Epidermal melanocyte (primary cell): ENCODE measurements at regions not wholly inside any gene's neighbourhood (a gene's known extent, or its start where the extent isn't known, plus 50 kb on each side); places are given as distances from the start of the nearest gene placed in this dataset.

Experiments used
- DNase-seq: peaks from one replicate; pipeline ENCODE4 v3.0.0; 2011; ENCODE audit warnings: low spot score; ENCODE audit not compliant: insufficient read length

GRCh38 chr14:101132588-101132987 lies 229.1 kb upstream of the RTL1 start:
- no peak for DNase-seq

DNA sequence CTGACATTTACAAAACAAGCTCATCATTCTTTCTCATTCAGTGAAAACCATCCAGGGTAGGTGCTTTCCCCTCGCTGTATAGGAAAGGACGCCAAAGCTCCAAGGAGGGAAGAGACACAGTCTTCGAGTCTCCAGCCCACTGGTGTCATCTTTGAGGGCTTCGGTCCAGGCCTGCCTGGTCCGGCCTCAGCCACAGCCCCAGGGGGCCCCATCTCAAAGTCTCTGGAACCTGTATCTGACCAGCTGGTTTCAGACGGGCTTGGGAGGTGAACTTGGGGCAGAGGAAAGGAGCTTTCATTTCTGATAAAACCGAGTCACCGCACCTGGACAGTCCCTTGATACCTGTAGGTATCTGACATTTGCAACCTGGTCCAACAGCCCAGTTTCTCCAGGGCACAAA lies 229.5 kb upstream of the RTL1 start:
- no peak for DNase-seq

DNA sequence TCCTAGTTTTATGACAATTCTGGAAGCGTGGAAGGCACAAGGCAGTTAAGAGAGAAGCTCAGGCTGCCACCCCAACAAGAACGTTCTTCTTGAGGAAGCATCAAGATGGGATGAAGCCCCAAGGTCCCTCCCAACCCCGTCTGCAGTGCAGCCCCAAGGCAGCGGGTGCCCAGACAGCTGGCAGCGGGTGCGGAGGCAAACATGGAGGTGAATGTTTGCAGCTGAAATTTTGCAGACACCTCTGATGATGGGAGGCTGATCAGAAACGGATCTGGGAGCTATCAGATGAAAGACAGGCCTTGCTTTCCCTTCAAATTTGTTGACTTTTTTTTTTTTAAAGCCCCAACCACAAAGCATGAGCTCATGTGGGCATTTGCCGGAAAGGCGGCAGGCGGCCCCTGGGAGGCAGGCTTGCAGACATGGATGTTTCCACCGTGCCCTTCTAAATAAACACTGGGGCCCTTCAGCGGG lies 230.7 kb upstream of the RTL1 start:
- DNase-seq, result no peak

DNA sequence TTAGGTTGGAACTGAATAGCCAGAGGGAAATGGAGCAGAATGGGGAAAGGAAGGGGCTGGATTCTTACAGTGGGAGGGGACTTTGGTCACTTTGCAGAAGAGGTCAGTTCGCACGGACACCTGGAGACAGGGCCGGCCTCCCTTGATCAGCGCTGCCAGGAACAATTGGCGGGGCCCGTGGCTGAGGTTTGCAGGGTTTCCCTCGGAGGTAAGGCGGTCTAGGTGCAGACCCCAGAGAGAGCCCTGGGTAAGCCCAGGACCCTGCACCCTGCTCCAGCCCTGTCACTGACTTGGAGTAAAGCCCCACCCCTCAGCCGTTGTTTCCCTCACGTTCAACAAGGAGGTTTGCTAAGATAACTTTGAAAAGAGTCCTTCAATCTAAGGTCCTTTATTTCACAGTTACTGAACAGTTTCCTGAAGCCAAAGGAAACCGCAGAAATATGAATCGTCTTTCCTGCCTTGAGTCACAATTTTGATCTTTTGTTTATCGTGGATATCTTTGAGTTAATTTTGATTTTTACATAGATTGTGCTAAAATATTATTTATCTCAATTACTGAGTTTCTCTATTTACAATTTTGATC lies 231.4 kb upstream of the RTL1 start:
- no peak for DNase-seq

GRCh38 chr14:101135796-101136742 lies 232.5 kb upstream of the RTL1 start:
- DNase-seq, result no peak

GRCh38 chr14:101137234-101137633 lies 233.7 kb upstream of the RTL1 start:
- no peak for DNase-seq

DNA sequence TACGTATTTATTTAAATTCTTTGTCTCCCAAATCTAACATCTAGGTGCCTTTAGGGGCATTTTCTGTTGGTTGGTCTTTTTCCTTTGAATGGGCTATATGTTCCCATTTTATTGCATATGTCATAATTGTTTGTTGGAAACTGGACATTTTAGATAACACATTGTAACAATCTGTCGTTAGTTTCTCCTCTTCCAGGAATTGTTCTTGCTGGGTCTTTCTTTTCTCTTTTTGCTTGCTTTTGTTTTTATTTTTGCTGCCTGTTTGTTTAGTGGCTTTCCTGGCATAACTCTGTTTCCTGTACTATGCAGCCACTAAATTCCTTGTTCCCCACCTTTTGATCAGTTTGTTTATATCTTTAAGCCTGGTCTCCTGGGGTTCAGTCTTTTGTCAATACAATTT lies 244.3 kb upstream of the RTL1 start:
- no peak for DNase-seq

- DNase-seq, result no peak
Observed at GRCh38 chr14:101150039-101150610, 246.6 kb upstream of the RTL1 start.

DNA sequence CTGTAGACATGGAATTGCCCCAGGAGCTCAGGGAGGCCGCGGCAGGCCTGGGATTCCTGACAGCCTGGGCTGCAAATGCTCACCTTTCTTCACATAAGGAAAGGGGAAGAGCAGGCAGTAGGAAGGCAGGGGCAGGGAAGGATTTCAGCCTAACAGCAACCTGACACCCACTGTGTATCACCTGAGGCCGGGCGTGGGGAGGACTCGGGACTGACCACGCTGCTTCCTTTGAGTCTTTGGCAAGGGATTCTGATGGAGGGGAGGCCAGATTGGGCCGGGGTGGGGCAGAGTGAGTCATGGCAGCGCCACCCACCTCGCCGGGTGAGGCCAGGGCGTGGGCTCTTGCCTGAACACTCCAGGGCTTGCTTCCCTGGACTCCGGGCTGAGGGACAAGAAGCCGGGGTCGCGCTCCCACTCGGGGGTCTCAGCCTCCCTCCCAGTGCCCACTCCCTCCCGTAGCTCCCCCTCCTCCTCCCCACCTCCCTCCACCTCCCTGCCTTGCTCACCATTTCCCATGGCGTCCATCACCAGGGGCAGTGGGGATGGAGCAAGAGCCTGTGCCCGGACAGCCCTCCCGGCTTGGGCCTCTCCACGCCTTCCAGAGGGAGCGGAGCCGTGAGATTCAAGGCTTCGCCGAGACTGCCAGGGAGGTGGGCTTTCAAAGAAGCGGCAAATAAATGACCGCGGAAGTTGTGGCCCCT lies 247.9 kb upstream of the RTL1 start:
- DNase-seq, result no peak

DNA sequence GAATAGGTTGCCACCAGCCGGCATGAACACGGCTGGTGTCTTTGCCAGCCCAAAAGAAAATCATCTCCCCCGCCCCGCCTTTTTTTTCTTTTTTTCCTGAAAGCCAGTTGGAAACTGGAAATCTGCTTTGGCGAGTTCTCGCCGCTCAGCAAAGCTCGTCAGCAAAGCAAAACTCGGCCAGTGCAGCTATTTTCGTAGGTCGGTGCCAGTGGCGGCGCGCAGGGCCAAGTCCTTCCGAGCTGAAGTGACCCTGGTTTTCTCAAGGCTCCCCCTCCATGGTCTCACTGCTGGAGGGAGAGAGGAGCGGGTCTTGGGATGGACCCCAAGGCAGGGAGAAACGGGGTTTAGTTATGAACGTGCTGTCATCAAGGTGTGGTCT lies 248.4 kb upstream of the RTL1 start:
- DNase-seq, result no peak

GRCh38 chr14:101152855-101153254 lies 249.3 kb upstream of the RTL1 start:
- no peak for DNase-seq

GRCh38 chr14:101153691-101154090 lies 250.2 kb upstream of the RTL1 start:
- DNase-seq, result no peak

GRCh38 chr14:101155575-101155974 lies 252.1 kb upstream of the RTL1 start:
- no peak for DNase-seq

- DNase-seq, result no peak
Observed at GRCh38 chr14:101167428-101167827, 263.9 kb upstream of the RTL1 start.

DNA sequence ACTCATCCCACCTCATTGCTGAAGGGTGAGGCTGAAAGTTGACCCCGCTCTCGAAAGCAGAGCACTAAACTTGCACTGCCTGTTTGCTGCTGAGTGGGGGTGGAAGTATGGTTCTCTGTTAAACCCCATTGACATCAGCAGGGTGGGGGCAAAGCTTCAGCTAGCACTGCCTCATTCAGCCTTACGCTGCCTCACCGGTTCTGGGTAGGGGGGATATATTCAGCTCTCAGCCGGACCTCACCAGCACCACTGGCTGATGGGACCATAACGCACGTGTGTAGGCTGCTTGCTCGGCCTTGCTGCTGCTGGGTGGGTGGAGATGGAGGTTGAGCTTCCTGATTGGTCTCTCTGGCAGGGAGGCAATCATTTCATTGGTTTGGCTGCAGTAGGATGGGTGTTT lies 265.7 kb upstream of the RTL1 start:
- DNase-seq, result no peak

- no peak for DNase-seq
Observed at GRCh38 chr14:101171650-101172049, 268.1 kb upstream of the RTL1 start.

GRCh38 chr14:101173698-101174521 lies 270.4 kb upstream of the RTL1 start:
- no peak for DNase-seq

DNA sequence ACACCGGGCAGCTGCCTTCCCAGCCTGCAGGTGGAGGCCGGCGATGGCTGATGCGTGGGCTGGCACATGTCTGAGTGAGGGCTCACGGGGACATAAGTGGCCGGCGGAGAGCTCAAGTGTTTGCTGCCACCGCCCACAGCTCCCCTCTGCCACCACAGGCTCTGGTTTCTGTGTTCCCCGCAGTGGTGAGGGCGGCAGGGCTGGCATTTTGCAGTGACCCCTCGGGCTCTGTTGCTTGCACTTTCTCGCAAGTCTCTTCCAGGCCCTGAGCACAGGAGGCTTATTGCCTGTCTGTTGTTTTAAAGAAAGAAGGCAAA lies 271.0 kb upstream of the RTL1 start:
- DNase-seq, result no peak

DNA sequence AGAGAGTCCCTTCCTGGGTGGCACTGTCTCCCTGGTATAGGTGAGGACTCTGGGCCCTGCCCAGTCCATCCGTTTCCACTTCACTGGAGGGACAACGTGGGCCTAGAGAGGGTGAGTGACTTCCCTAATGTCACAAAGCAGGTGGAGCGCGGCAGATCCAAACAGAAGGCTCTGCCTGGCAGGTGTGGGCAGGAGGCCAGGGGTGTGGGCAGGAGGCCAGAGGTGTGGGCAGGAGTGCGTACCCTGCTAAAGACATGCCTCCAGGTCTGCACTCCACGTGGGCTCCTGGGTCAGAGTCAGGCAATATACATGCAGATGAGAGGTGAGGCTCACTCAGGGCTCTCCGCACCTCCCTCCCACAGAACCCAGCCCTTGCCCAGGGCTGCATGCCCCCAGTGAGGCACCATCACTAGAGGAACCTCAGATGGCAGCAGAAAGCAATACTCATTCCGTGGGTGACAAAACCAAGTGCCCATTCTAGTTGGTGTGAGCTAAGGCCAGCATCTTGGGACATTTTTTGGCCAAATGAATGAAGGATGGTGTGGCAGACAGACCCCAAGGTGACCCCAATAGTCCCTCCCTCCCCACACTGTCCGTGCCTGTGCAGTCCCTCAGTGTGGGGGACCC lies 271.6 kb upstream of the RTL1 start:
- DNase-seq, result no peak

DNA sequence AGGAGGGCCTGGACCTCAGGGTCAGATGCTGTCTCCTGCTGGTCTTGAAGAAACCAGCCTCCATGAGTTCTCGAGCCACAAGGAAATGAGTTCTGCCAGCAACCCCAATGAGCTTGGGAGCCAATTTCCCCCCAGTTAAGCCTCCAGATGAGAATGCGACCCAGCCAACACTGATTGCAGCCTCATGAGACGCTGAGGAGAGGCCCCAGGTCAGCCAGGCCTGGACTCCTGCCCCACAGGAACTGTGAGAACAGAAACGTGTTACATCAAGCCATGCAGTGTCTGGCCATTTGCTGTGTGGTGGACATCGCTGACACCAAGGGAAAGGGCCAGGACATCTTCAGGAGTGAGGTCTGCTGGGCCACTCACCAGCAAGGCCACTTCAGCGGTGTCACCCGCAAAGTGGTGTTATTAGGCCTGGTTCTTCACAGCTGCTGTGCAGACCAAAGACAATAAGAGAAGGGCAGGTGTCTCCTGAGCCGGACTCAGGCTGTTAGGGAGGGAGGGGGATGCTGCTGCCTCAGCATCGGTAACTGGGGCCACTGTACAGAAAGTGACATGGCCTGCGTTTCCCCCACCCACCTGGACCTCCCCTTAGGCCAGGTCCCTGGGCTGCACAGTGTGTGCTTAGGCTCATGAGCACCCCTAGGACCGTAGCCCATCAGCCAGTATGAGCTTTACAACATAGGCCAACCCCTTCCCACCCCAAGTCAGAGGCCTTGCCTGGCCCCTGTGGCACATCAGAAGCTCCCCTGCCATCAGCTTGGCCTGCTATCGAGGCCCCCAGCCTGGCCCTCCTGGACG lies 272.4 kb upstream of the RTL1 start:
- DNase-seq, result no peak
